CD4-positive, alpha-beta T cell (primary cell): ENCODE measurements at regions not wholly inside any gene's neighbourhood (a gene's known extent, or its start where the extent isn't known, plus 50 kb on each side); places are given as distances from the start of the nearest gene placed in this dataset.

ENCODE experiments used
- ATAC-seq: fragments of 200-7000 bp; cut with Tn5 transposase; one replicate; pipeline ENCODE4 v1.10.0; 2022; ENCODE audit warnings: mild to moderate bottlenecking; ENCODE audit not compliant: poor library complexity
- CTCF ChIA-PET: fragments of 350-600 bp; sonication (Branson Sonifier 250); formaldehyde crosslinking; loops from one replicate; lab custom pipeline; 2021; ENCODE audit warnings: antibody characterized with exemption, inconsistent platforms; lab: Charles Lee
- POLR2A ChIA-PET: fragments of 350-600 bp; sonication (Branson Sonifier 250); formaldehyde crosslinking; loops from one replicate; lab custom pipeline; 2021; ENCODE audit warnings: antibody characterized with exemption, inconsistent platforms; lab: Charles Lee
- DNase-seq, 14 experiments: peaks; one replicate each; pipeline ENCODE4 v3.0.0-alpha.2; 2013 to 2020; ENCODE audit warnings: mixed read lengths in 2 of 14
- H3K27ac ChIP-seq, 2 donors: one replicate each; pipeline versions ENCODE4 v1.5.1 to v1.7.0; 2013; ENCODE audit warnings: low read length in 2 of 2, low read depth in 1 of 2, mild to moderate bottlenecking in 1 of 2
- H3K27me3 ChIP-seq, 2 experiments: 1 replicate in 1 of 2; 2 replicates in 1 of 2; pipeline versions ENCODE4 v1.6.1 to v1.7.0; 2013; ENCODE audit warnings: low read length in 2 of 2, control low read depth in 1 of 2, mild to moderate bottlenecking in 1 of 2, moderate library complexity in 1 of 2; ENCODE audit not compliant: insufficient read depth in 2 of 2, control insufficient read depth in 1 of 2
- H3K36me3 ChIP-seq: one replicate; pipeline ENCODE4 v1.6.1; 2013; ENCODE audit warnings: low read length, control low read depth; ENCODE audit not compliant: insufficient read depth
- H3K4me1 ChIP-seq: one replicate; pipeline ENCODE4 v1.6.1; 2013; ENCODE audit warnings: low read length, control low read depth; ENCODE audit not compliant: insufficient read depth
- H3K4me3 ChIP-seq: one replicate; pipeline ENCODE4 v1.5.1; 2013; ENCODE audit warnings: mild to moderate bottlenecking, low read length, moderate library complexity
- H3K9me3 ChIP-seq, 2 experiments: 1 replicate in 1 of 2; 2 replicates in 1 of 2; pipeline versions ENCODE4 v1.6.1 to v1.7.0; 2013; ENCODE audit warnings: low read length in 2 of 2, mild to moderate bottlenecking in 2 of 2, control low read depth in 1 of 2, moderate library complexity in 1 of 2; ENCODE audit not compliant: control insufficient read depth in 1 of 2, insufficient read depth in 1 of 2
- H3K27ac Mint-ChIP-seq: one replicate; pipeline ENCODE4 v1.8.0; 2020; ENCODE audit warnings: mixed read lengths
- H3K27me3 Mint-ChIP-seq: one replicate; pipeline ENCODE4 v1.8.0; 2021; ENCODE audit warnings: mixed read lengths
- H3K36me3 Mint-ChIP-seq: one replicate; pipeline ENCODE4 v1.8.0; 2021; ENCODE audit warnings: low read depth, mixed read lengths
- H3K4me1 Mint-ChIP-seq: one replicate; pipeline ENCODE4 v1.8.0; 2021; ENCODE audit warnings: low read depth, mixed read lengths
- H3K4me3 Mint-ChIP-seq: one replicate; pipeline ENCODE4 v1.8.0; 2020; ENCODE audit warnings: mild to moderate bottlenecking, mixed read lengths
- H3K9me3 Mint-ChIP-seq: one replicate; pipeline ENCODE4 v1.8.0; 2020; ENCODE audit warnings: mixed read lengths
- intact Hi-C, 2 experiments: fragments of 100-400 bp; cut with DNase I in 1 of 2; cut with micrococcal nuclease in 1 of 2; formaldehyde crosslinking; loops; one replicate each; pipeline versions ENCODE4 v1.15.1 to v1.9.0; 2023 to 2025; cut with DNase I, micrococcal nuclease
- TF ChIP-seq, protein P1 (sequence below): fragments of 200-600 bp; IDR thresholded peaks from one replicate; pipeline ENCODE4 v1.8.0; 2022; ENCODE audit warnings: antibody characterized with exemption, mild to moderate bottlenecking

DNA sequence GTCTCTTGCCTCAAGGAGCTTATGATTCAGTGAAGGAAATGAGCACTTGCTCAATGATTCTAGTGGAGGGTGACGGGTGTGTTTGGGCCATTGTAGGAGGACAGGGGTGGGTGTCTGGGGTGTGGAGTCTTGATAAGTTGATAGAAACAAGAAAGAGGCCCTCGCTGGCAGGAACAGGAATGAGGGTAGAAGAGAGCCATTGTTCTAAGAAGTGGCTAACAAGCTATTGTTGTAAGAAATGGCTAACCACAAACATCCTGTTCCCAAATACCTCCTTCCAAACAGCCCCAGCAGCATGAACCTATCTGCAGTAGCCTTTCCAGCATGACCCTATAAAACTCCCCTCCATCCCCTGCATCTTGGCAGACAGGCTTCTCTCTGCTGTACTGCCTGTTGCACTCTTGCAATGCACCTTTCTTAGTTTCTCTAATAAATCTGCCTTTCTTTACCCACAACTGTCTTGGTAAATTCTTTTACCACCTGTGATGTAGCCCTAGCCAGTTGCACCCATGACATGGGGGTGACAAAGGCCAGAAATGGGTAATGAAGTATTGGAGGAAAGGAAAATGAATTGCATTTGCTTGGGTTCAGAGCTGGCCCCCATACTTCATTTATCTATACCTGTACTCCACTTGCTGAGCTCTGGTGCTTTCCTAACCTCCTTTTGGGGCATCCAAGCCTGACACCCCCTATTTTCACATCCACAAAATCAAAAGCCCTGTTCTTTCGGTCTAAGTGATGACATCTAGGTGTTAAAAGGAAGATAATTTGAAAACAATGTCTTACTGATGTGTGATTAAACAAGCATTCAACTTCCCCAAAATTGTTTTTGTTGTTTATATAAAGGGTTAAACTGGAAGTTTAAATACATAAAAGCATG, 389.1 kb downstream of the GRIN2B start:
- TF ChIP-seq, protein P1, sequence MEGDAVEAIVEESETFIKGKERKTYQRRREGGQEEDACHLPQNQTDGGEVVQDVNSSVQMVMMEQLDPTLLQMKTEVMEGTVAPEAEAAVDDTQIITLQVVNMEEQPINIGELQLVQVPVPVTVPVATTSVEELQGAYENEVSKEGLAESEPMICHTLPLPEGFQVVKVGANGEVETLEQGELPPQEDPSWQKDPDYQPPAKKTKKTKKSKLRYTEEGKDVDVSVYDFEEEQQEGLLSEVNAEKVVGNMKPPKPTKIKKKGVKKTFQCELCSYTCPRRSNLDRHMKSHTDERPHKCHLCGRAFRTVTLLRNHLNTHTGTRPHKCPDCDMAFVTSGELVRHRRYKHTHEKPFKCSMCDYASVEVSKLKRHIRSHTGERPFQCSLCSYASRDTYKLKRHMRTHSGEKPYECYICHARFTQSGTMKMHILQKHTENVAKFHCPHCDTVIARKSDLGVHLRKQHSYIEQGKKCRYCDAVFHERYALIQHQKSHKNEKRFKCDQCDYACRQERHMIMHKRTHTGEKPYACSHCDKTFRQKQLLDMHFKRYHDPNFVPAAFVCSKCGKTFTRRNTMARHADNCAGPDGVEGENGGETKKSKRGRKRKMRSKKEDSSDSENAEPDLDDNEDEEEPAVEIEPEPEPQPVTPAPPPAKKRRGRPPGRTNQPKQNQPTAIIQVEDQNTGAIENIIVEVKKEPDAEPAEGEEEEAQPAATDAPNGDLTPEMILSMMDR = no peak
- Mint-ChIP-seq H3K4me3 (no peak overlapping the region), H3K9me3 (peaks cover 5% of the 10 kb centered on the region), H3K36me3 (no peaks in the 10 kb centered on the region), H3K27me3 (no peaks in the 10 kb centered on the region), H3K4me1 (no peaks in the 10 kb centered on the region), H3K27ac (no peak overlapping the region)
- no peaks in the 10 kb centered on the region for H3K36me3 ChIP-seq
- no peak overlapping the region for H3K4me3 ChIP-seq
- DNase-seq = no peak
- H3K4me1 ChIP-seq = no peaks in the 10 kb centered on the region
- ATAC-seq = no peak
- H3K27me3 ChIP-seq = no peaks in the 10 kb centered on the region
- ChIA-PET CTCF (no interaction called here), POLR2A (no interaction called here)
- intact Hi-C loops = no loop called here
- H3K9me3 ChIP-seq = no peaks in the 10 kb centered on the region
- H3K27ac ChIP-seq = no peak overlapping the region

DNA sequence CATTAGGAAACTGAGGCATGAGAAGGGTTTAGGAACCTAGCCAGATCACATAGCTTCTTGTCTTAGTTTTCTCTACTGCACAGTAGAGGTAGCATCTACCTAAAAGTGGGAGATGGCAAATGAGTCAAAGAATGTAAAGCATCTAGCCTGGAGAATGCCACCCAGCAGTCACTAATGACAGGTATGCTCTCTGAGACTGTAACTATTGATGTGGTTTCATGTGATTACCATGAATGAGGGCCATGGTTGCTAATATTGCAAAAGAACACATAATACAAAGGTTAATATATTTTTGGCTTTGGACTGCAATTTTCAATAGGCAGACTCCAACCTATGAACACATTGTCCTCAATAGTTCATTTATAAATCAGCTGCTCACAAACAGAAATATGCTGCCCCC, 389.9 kb downstream of the GRIN2B start:
- Mint-ChIP-seq H3K4me1 (no peaks in the 10 kb centered on the region), H3K36me3 (no peaks in the 10 kb centered on the region), H3K27ac (no peak overlapping the region), H3K4me3 (no peak overlapping the region), H3K27me3 (no peaks in the 10 kb centered on the region), H3K9me3 (peaks cover 5% of the 10 kb centered on the region)
- no peak for ATAC-seq
- ChIA-PET CTCF (no interaction called here), POLR2A (no interaction called here)
- no peak overlapping the region for H3K4me3 ChIP-seq
- no peaks in the 10 kb centered on the region for H3K4me1 ChIP-seq
- intact Hi-C loops = no loop called here
- no peaks in the 10 kb centered on the region for H3K36me3 ChIP-seq
- TF ChIP-seq, protein P1 = no peak
- H3K9me3 ChIP-seq = no peaks in the 10 kb centered on the region
- H3K27ac ChIP-seq = no peak overlapping the region
- H3K27me3 ChIP-seq = no peaks in the 10 kb centered on the region
- no peak for DNase-seq

DNA sequence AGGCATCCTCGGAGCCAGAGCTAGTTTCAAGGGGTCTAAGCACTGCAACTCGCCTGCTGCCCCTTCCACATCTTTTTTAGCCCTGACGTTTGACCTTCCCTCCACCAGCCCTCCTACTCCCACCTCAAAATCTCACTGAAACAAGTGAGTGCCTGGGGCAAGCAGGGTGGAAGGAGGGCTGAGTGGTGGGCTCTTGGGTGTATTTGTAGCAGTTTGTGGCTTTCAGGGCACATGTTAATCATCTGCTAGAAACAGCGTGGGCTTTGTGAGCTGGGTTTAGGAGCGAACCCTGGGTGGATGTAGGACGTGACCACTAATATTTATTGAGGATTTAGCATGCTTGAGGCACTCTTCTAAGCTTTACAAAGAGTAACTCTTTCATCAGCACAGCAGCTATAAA, 390.3 kb downstream of the GRIN2B start:
- Histone ChIP-seq H3K4me3 (no peak overlapping the region), H3K27ac (no peak overlapping the region), H3K27me3 (no peaks in the 10 kb centered on the region), H3K36me3 (no peaks in the 10 kb centered on the region), H3K9me3 (no peaks in the 10 kb centered on the region), H3K4me1 (no peaks in the 10 kb centered on the region)
- no peaks in the 10 kb centered on the region for H3K27me3 Mint-ChIP-seq
- DNase-seq (no peak), ATAC-seq (no peak)
- no peaks in the 10 kb centered on the region for H3K4me1 Mint-ChIP-seq
- H3K27ac Mint-ChIP-seq = no peak overlapping the region
- no peaks in the 10 kb centered on the region for H3K36me3 Mint-ChIP-seq
- intact Hi-C loops = no loop called here
- H3K9me3 Mint-ChIP-seq = peaks cover 5% of the 10 kb centered on the region
- ChIA-PET CTCF (no interaction called here), POLR2A (no interaction called here)
- no peak overlapping the region for H3K4me3 Mint-ChIP-seq
- TF ChIP-seq, protein P1 = no peak
